DMS53 (cell line): ENCODE measurements at regions not wholly inside any gene's neighbourhood (a gene's known extent, or its start where the extent isn't known, plus 50 kb on each side); places are given as distances from the start of the nearest gene placed in this dataset.

Experiments
- DNase-seq: peaks from one replicate; lab custom pipeline; 2025; lab: John Stamatoyannopoulos, UW

GRCh38 chr2:190785334-190785733 lies 95.3 kb upstream of the GLS start:
- no peak for DNase-seq

- no peak for DNase-seq
Observed at GRCh38 chr2:190786404-190787166, 94.0 kb upstream of the GLS start.

GRCh38 chr2:190787743-190788235 lies 92.8 kb upstream of the GLS start:
- no peak for DNase-seq

GRCh38 chr2:190789074-190790004 lies 91.3 kb upstream of the GLS start:
- DNase-seq: peak; percentile 46

GRCh38 chr2:190791347-190791975 lies 89.2 kb upstream of the GLS start:
- peak; percentile 27 for DNase-seq

- DNase-seq: no peak
Observed at GRCh38 chr2:190791976-190792575, 88.5 kb upstream of the GLS start.

- no peak for DNase-seq
Observed at GRCh38 chr2:190792956-190793888, 87.4 kb upstream of the GLS start.

- no peak for DNase-seq
Observed at GRCh38 chr2:190794377-190794776, 86.2 kb upstream of the GLS start.

- no peak for DNase-seq
Observed at GRCh38 chr2:190794790-190795189, 85.8 kb upstream of the GLS start.

- DNase-seq: no peak
Observed at GRCh38 chr2:190795686-190796085, 84.9 kb upstream of the GLS start.

- DNase-seq: no peak
Observed at GRCh38 chr2:190799999-190800398, 80.6 kb upstream of the GLS start.

GRCh38 chr2:190800528-190800927 lies 80.1 kb upstream of the GLS start:
- no peak for DNase-seq

GRCh38 chr2:190802129-190802528 lies 78.5 kb upstream of the GLS start:
- no peak for DNase-seq

GRCh38 chr2:190802626-190803209 lies 77.9 kb upstream of the GLS start:
- no peak for DNase-seq

GRCh38 chr2:190804182-190804795 lies 76.3 kb upstream of the GLS start:
- DNase-seq: peak; percentile 31

GRCh38 chr2:190805126-190805525 lies 75.5 kb upstream of the GLS start:
- no peak for DNase-seq

- no peak for DNase-seq
Observed at GRCh38 chr2:190805843-190806242, 74.8 kb upstream of the GLS start.

GRCh38 chr2:190807886-190808285 lies 72.7 kb upstream of the GLS start:
- DNase-seq: peak; percentile 77

- DNase-seq: peak; percentile 25
Observed at GRCh38 chr2:190809139-190809764, 71.4 kb upstream of the GLS start.
